ENCODE measurements at regions not wholly inside any gene's neighbourhood (a gene's known extent, or its start where the extent isn't known, plus 50 kb on each side); places are given as distances from the start of the nearest gene placed in this dataset.

DNA sequence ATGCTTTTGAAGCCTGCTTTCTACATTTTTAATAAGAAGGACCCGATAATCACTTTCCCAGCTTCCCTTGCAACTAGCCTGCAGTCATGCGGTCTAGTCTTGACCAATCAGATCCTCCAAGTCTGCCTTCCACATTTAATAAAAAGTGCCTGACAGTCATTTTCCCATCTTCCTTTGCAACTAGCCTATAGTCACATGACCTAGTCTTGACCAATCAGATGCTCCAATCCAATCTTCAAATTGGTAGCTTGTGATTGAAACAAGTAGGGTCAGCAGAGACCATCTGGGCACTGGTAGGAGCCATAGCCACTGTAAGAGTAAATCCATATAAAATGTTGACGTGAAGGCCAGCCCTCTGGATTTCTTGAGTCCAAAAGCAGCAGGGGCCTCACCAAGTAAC is 80.0 kb downstream of the NPTX2 start:
- TF ChIP-seq POLR2AphosphoS5 (IDR thresholded peaks at IDR 0.05; ENCODE audit: low read depth, low read length): no peak
- TF ChIP-seq, protein P1, sequence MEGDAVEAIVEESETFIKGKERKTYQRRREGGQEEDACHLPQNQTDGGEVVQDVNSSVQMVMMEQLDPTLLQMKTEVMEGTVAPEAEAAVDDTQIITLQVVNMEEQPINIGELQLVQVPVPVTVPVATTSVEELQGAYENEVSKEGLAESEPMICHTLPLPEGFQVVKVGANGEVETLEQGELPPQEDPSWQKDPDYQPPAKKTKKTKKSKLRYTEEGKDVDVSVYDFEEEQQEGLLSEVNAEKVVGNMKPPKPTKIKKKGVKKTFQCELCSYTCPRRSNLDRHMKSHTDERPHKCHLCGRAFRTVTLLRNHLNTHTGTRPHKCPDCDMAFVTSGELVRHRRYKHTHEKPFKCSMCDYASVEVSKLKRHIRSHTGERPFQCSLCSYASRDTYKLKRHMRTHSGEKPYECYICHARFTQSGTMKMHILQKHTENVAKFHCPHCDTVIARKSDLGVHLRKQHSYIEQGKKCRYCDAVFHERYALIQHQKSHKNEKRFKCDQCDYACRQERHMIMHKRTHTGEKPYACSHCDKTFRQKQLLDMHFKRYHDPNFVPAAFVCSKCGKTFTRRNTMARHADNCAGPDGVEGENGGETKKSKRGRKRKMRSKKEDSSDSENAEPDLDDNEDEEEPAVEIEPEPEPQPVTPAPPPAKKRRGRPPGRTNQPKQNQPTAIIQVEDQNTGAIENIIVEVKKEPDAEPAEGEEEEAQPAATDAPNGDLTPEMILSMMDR (IDR thresholded peaks at IDR 0.05): no peak
